Mesenchymal stem cell (in vitro differentiated cells and primary cell): ENCODE measurements at regions not wholly inside any gene's neighbourhood (a gene's known extent, or its start where the extent isn't known, plus 50 kb on each side); places are given as distances from the start of the nearest gene placed in this dataset.

Source experiments
- DNase-seq: peaks from one replicate; pipeline ENCODE4 v3.0.0-alpha.2; 2013
- H2AFZ ChIP-seq: one replicate; pipeline ENCODE4 v1.6.1; 2013; ENCODE audit warnings: low read depth, mild to moderate bottlenecking, control low read depth, inconsistent platforms, low read length, moderate library complexity
- H2AK5ac ChIP-seq: 2 replicates; pipeline ENCODE4 v1.6.1; 2013; ENCODE audit warnings: low read length, moderate library complexity, mild to moderate bottlenecking, inconsistent platforms; ENCODE audit not compliant: severe bottlenecking
- H2BK120ac ChIP-seq: one replicate; pipeline ENCODE4 v1.6.1; 2013; ENCODE audit warnings: low read depth, mild to moderate bottlenecking, inconsistent platforms, low read length, moderate library complexity
- H2BK12ac ChIP-seq, 2 experiments: one replicate each; pipeline ENCODE4 v1.6.1; 2013; ENCODE audit warnings: inconsistent platforms in 2 of 2, low read length in 2 of 2, mild to moderate bottlenecking in 2 of 2, moderate library complexity in 2 of 2, control low read depth in 1 of 2
- H2BK15ac ChIP-seq: one replicate; pipeline ENCODE4 v1.6.1; 2013; ENCODE audit warnings: mild to moderate bottlenecking, low read depth, inconsistent platforms; ENCODE audit not compliant: poor library complexity, severe bottlenecking
- H2BK5ac ChIP-seq: 2 replicates; pipeline ENCODE4 v1.6.1; 2013; ENCODE audit warnings: low read depth, mild to moderate bottlenecking, low read length, control low read depth, inconsistent platforms; ENCODE audit not compliant: poor library complexity, severe bottlenecking
- H3K14ac ChIP-seq, 2 experiments: one replicate each; pipeline ENCODE4 v1.6.1; 2013; ENCODE audit warnings: inconsistent platforms in 2 of 2, low read length in 2 of 2, control low read depth in 1 of 2, mild to moderate bottlenecking in 1 of 2, moderate library complexity in 1 of 2
- H3K18ac ChIP-seq, 2 experiments: one replicate each; pipeline ENCODE4 v1.6.1; 2013; ENCODE audit warnings: inconsistent platforms in 2 of 2, low read length in 2 of 2, control low read depth in 1 of 2, low read depth in 1 of 2, mild to moderate bottlenecking in 1 of 2
- H3K23ac ChIP-seq, 2 experiments: one replicate each; pipeline ENCODE4 v1.6.1; 2013; ENCODE audit warnings: inconsistent platforms in 2 of 2, low read length in 2 of 2, mild to moderate bottlenecking in 2 of 2, moderate library complexity in 2 of 2, control low read depth in 1 of 2
- H3K27ac ChIP-seq: 2 replicates; pipeline ENCODE4 v1.5.1; 2013; ENCODE audit warnings: mild to moderate bottlenecking, moderate library complexity, low read length, control low read depth, inconsistent platforms; ENCODE audit not compliant: poor library complexity, severe bottlenecking
- H3K27me3 ChIP-seq, 2 experiments: 2 replicates each; pipeline versions ENCODE4 v1.6.1 to v1.7.0; 2013; ENCODE audit warnings: low read length in 2 of 2, mild to moderate bottlenecking in 2 of 2, moderate library complexity in 2 of 2, control low read depth in 1 of 2, inconsistent platforms in 1 of 2; ENCODE audit not compliant: control insufficient read depth in 1 of 2, insufficient read depth in 1 of 2
- H3K36me3 ChIP-seq, 2 experiments: 2 replicates each; pipeline versions ENCODE4 v1.6.1 to v1.7.0; 2013; ENCODE audit warnings: low read length in 2 of 2, control low read depth in 1 of 2, inconsistent platforms in 1 of 2, low read depth in 1 of 2, mild to moderate bottlenecking in 1 of 2; ENCODE audit not compliant: insufficient read depth in 2 of 2, control insufficient read depth in 1 of 2
- H3K4ac ChIP-seq, 2 experiments: one replicate each; pipeline ENCODE4 v1.6.1; 2013; ENCODE audit warnings: inconsistent platforms in 2 of 2, low read length in 2 of 2, mild to moderate bottlenecking in 2 of 2, moderate library complexity in 2 of 2, control low read depth in 1 of 2, low read depth in 1 of 2
- H3K4me1 ChIP-seq: 2 replicates; pipeline ENCODE4 v1.6.1; 2013; ENCODE audit warnings: low read depth, low read length, control low read depth; ENCODE audit not compliant: control insufficient read depth, insufficient read depth
- H3K4me2 ChIP-seq: 2 replicates; pipeline ENCODE4 v1.6.1; 2013; ENCODE audit warnings: low read length, mild to moderate bottlenecking, inconsistent platforms; ENCODE audit not compliant: poor library complexity, severe bottlenecking
- H3K4me3 ChIP-seq, 2 experiments: 2 replicates each; pipeline versions ENCODE4 v1.5.1 to v1.7.0; 2013; ENCODE audit warnings: low read length in 2 of 2, mild to moderate bottlenecking in 2 of 2, control low read depth in 1 of 2, low read depth in 1 of 2; ENCODE audit not compliant: insufficient read depth in 1 of 2
- H3K79me1 ChIP-seq: replicated peaks from 2 replicates; pipeline ENCODE4 v1.6.1; 2013; ENCODE audit warnings: mild to moderate bottlenecking, control low read depth, low read length, inconsistent platforms; ENCODE audit not compliant: poor library complexity, severe bottlenecking
- H3K9ac ChIP-seq: 2 replicates; pipeline ENCODE4 v1.7.0; 2013; ENCODE audit warnings: mild to moderate bottlenecking, low read length, moderate library complexity
- H3K9me3 ChIP-seq: 2 replicates; pipeline ENCODE4 v1.7.0; 2013; ENCODE audit warnings: mild to moderate bottlenecking, low read length; ENCODE audit not compliant: control insufficient read depth
- H4K8ac ChIP-seq: one replicate; pipeline ENCODE4 v1.6.1; 2013; ENCODE audit warnings: inconsistent platforms, mild to moderate bottlenecking, low read length, moderate library complexity
- H4K91ac ChIP-seq: one replicate; pipeline ENCODE4 v1.6.1; 2013; ENCODE audit warnings: mild to moderate bottlenecking, low read length, inconsistent platforms
- WGBS: methylation state at CpG from one replicate; pipeline ENCODE4 v1.1.7; 2013; ENCODE audit warnings: mixed read lengths; 5-methylcytosine and 5-hydroxymethylcytosine counted together

DNA sequence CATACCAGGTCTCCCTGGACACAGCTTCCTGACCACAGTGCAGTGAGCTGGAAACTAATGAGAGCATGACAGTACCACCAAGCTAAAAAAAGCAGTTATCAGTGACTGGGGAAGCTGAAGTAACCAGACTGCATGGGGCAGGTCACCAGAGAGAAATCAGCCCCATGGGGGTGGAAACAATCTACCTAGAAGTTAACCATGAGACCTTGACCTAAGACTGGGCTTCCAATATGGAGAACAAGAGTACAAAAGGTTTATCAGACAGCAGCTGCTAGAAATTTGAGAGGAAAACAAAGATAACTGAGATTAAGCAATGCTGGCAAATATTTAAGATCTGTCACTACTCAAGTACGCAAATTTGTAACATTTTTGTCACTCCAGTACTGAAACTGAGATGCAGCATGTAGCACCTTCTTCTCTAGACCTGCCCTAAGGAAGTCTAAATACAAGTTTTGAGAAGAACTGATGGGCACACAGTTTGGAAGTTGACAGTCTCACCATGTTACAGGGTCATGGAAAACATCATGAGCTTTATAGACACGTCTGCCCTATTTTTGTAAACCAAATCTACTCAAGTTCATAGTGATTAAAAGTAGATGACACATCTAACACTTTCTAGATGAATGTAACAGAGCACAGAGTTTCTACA lies 2641.8 kb upstream of the PCDH20 start:
- WGBS = 100% methylated on average over 1 of the region's 2 CpGs
- H4K8ac ChIP-seq = no peak overlapping the region
- no peak overlapping the region for H3K14ac ChIP-seq
- H2BK15ac ChIP-seq = no peak overlapping the region
- H2AFZ ChIP-seq = no peak overlapping the region
- no peak overlapping the region for H3K18ac ChIP-seq
- H2BK12ac ChIP-seq = no peak overlapping the region
- H2BK120ac ChIP-seq = no peak overlapping the region
- H3K23ac ChIP-seq = no peak overlapping the region
- no peaks in the 10 kb centered on the region for H3K27me3 ChIP-seq
- H3K4me2 ChIP-seq = no peak overlapping the region
- H3K4ac ChIP-seq = no peak overlapping the region
- H3K27ac ChIP-seq = no peak overlapping the region
- H2BK5ac ChIP-seq = no peak overlapping the region
- no peak overlapping the region for H3K4me3 ChIP-seq
- H3K9ac ChIP-seq = no peak overlapping the region
- H3K79me1 ChIP-seq = no peaks in the 10 kb centered on the region
- H4K91ac ChIP-seq = no peak overlapping the region
- H3K4me1 ChIP-seq = no peaks in the 10 kb centered on the region
- no peaks in the 10 kb centered on the region for H3K36me3 ChIP-seq
- H3K9me3 ChIP-seq = peaks cover 4% of the 10 kb centered on the region
- H2AK5ac ChIP-seq = no peak overlapping the region
- DNase-seq = no peak

DNA sequence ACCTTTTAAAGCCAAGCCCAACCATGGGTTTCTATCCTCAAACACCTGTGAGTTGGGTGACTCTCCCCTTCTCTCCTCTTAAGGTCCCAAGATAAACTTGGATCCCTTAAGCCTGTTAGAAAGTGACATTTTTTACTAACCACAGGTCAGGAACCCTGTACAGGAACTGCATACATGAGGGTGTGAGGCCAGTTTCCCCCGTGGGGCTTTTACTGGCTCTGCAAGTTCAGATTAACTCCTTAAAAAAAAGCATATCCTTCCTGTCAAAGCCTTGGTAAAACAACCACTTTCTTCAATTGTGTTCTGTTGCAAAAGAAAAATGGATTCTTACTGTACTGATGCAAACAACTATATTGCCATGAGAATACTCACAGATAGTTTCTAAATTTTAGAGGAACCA lies 2638.7 kb upstream of the PCDH20 start:
- no peak overlapping the region for H2AK5ac ChIP-seq
- H2BK5ac ChIP-seq = no peak overlapping the region
- H4K8ac ChIP-seq = no peak overlapping the region
- H3K27ac ChIP-seq = no peak overlapping the region
- no peak overlapping the region for H2BK12ac ChIP-seq
- no peak overlapping the region for H2BK120ac ChIP-seq
- no peak overlapping the region for H3K4ac ChIP-seq
- no peak overlapping the region for H3K9ac ChIP-seq
- H3K18ac ChIP-seq = no peak overlapping the region
- no peak overlapping the region for H2BK15ac ChIP-seq
- no peaks in the 10 kb centered on the region for H3K36me3 ChIP-seq
- no peak overlapping the region for H3K23ac ChIP-seq
- no peak overlapping the region for H4K91ac ChIP-seq
- H3K9me3 ChIP-seq = peaks cover 12% of the 10 kb centered on the region
- WGBS = no CpG with 5 or more reads among the region's 1 CpG
- no peaks in the 10 kb centered on the region for H3K79me1 ChIP-seq
- H3K4me3 ChIP-seq = no peak overlapping the region
- H3K27me3 ChIP-seq = no peaks in the 10 kb centered on the region
- H3K4me1 ChIP-seq = no peaks in the 10 kb centered on the region
- no peak overlapping the region for H3K14ac ChIP-seq
- no peak for DNase-seq
- H3K4me2 ChIP-seq = no peak overlapping the region
- no peak overlapping the region for H2AFZ ChIP-seq

DNA sequence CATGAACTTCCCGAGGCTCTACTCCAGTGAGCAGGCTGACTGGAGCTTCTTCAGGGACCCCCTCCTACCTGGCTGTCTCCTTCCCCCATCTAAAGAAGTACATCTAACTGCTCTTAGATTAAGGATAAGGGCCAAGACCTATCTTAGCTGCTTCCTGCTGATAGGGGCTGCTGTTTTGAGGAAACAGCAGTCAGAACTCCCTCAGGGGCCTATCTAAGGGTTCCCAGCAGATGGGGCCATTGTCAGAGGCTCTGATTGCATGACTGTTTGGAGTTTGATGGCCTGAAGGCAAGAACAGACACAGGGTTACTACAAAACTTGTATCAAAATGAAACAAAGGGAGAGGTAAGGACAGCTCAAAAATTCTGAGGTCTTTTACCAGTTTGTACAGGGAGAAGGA lies 2636.9 kb upstream of the PCDH20 start:
- Histone ChIP-seq H3K4ac (no peak overlapping the region), H2AK5ac (no peak overlapping the region), H2AFZ (no peak overlapping the region), H3K9ac (no peak overlapping the region), H3K27me3 (no peaks in the 10 kb centered on the region), H3K36me3 (no peaks in the 10 kb centered on the region), H3K9me3 (peaks cover 12% of the 10 kb centered on the region), H3K79me1 (no peaks in the 10 kb centered on the region), H3K27ac (no peak overlapping the region), H3K4me1 (no peaks in the 10 kb centered on the region), H4K91ac (no peak overlapping the region), H3K18ac (peak overlapping the region in 1 of 2 experiments; percentile 0), H4K8ac (no peak overlapping the region), H2BK12ac (no peak overlapping the region), H2BK120ac (no peak overlapping the region), H3K14ac (no peak overlapping the region), H3K4me3 (no peak overlapping the region), H3K23ac (no peak overlapping the region), H2BK15ac (no peak overlapping the region), H2BK5ac (no peak overlapping the region), H3K4me2 (no peak overlapping the region)
- DNase-seq = no peak
- WGBS = 75% methylated on average over 1 of the region's 1 CpG

DNA sequence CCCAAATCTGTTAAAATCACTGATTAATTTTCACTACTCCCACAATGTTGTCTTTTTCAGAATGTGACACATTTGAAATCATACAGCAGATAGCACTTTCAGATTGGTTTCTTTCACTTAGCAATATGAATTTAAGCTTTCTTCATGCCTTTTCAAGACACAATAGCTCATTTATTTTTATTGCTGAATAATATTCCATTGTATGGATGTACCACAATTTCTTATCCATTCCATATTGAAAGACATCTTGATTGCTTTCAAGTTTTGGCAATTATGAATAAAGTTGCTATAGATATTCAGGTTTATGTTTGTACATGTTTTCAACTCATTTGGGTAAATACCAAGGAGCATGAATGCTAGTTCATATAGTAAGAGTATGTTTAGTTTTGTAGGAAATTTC lies 2635.6 kb upstream of the PCDH20 start:
- H2AFZ ChIP-seq = no peak overlapping the region
- no peak overlapping the region for H2BK12ac ChIP-seq
- no peak overlapping the region for H3K14ac ChIP-seq
- no peak overlapping the region for H3K27ac ChIP-seq
- no peaks in the 10 kb centered on the region for H3K79me1 ChIP-seq
- DNase-seq = no peak
- H4K8ac ChIP-seq = no peak overlapping the region
- no peak overlapping the region for H4K91ac ChIP-seq
- no peak overlapping the region for H3K4me2 ChIP-seq
- no peak overlapping the region for H2BK5ac ChIP-seq
- no peak overlapping the region for H3K4ac ChIP-seq
- no peak overlapping the region for H3K4me3 ChIP-seq
- H3K4me1 ChIP-seq = no peaks in the 10 kb centered on the region
- no peak overlapping the region for H3K23ac ChIP-seq
- H3K9ac ChIP-seq = no peak overlapping the region
- H3K27me3 ChIP-seq = no peaks in the 10 kb centered on the region
- H2BK15ac ChIP-seq = no peak overlapping the region
- H3K18ac ChIP-seq = no peak overlapping the region
- peaks cover 12% of the 10 kb centered on the region for H3K9me3 ChIP-seq
- H2BK120ac ChIP-seq = no peak overlapping the region
- no peaks in the 10 kb centered on the region for H3K36me3 ChIP-seq
- H2AK5ac ChIP-seq = no peak overlapping the region
